OCI-LY7 (cell line): ENCODE measurements at regions not wholly inside any gene's neighbourhood (a gene's known extent, or its start where the extent isn't known, plus 50 kb on each side); places are given as distances from the start of the nearest gene placed in this dataset.

Experiments used
- BruUV-seq: library from RNA; stranded (reverse); fragments of 400-500 nt; replicated peaks from 2 replicates; lab custom pipeline; 2021; lab: Mats Ljungman, UMichigan
- CTCF ChIA-PET: fragments of 300-600 bp; sonication (Branson Sonifier 250); formaldehyde crosslinking; loops from one replicate; lab custom pipeline; 2022; ENCODE audit warnings: antibody characterized with exemption; ENCODE audit not compliant: unreplicated experiment; lab: Charles Lee
- POLR2A ChIA-PET: fragments of 300-600 bp; sonication (Branson Sonifier 250); formaldehyde crosslinking; loops from one replicate; lab custom pipeline; 2022; ENCODE audit warnings: antibody characterized with exemption; lab: Charles Lee
- DNase-seq: peaks from one replicate; pipeline ENCODE4 v3.0.0-alpha.2; 2015; ENCODE audit warnings: low spot score
- H2AFZ ChIP-seq: fragments of 200-600 bp; sonication (generic), shearing (Covaris generic); 2 replicates; pipeline ENCODE4 v1.6.1; 2014; ENCODE audit warnings: mild to moderate bottlenecking, antibody characterized with exemption, low read length, moderate library complexity
- H3K27ac ChIP-seq: fragments of 200-600 bp; sonication (generic); 2 replicates; pipeline ENCODE4 v1.5.1; 2014; ENCODE audit warnings: mixed run types, low read depth, mild to moderate bottlenecking, moderate library complexity, low read length, inconsistent platforms; ENCODE audit not compliant: poor library complexity, severe bottlenecking
- H3K36me3 ChIP-seq: fragments of 200-600 bp; sonication (generic); 2 replicates; pipeline ENCODE4 v1.6.1; 2014; ENCODE audit warnings: mild to moderate bottlenecking, antibody characterized with exemption, low read length, moderate library complexity, mixed read lengths; ENCODE audit not compliant: insufficient read depth
- H3K4me1 ChIP-seq: fragments of 200-600 bp; sonication (generic); 2 replicates; pipeline ENCODE4 v1.5.1; 2014; ENCODE audit warnings: mild to moderate bottlenecking, low read length; ENCODE audit not compliant: insufficient read depth, poor library complexity, severe bottlenecking
- H3K4me2 ChIP-seq: fragments of 200-600 bp; sonication (generic); 2 replicates; pipeline ENCODE4 v1.6.1; 2014; ENCODE audit warnings: mild to moderate bottlenecking, low read length
- H3K4me3 ChIP-seq: fragments of 200-600 bp; sonication (generic); 2 replicates; pipeline ENCODE4 v1.5.1; 2014; ENCODE audit warnings: mild to moderate bottlenecking, low read depth, low read length; ENCODE audit not compliant: poor library complexity, severe bottlenecking
- H3K79me2 ChIP-seq: fragments of 200-600 bp; sonication (generic); 2 replicates; pipeline ENCODE4 v1.6.1; 2016; ENCODE audit warnings: low read depth, mild to moderate bottlenecking, low read length, moderate library complexity, mixed read lengths; ENCODE audit not compliant: insufficient read depth
- H3K9me2 ChIP-seq: fragments of 200-600 bp; sonication (generic); 2 replicates; pipeline ENCODE4 v1.6.1; 2016; ENCODE audit warnings: mild to moderate bottlenecking, low read length, mixed read lengths; ENCODE audit not compliant: insufficient read depth
- H3K9me3 ChIP-seq: fragments of 200-600 bp; sonication (generic); 2 replicates; pipeline ENCODE4 v1.6.1; 2014; ENCODE audit warnings: mild to moderate bottlenecking, mixed run types, low read length, mixed read lengths
- H4K20me1 ChIP-seq: fragments of 200-600 bp; sonication (generic); 2 replicates; pipeline ENCODE4 v1.6.1; 2014; ENCODE audit warnings: mild to moderate bottlenecking, antibody characterized with exemption, low read length, moderate library complexity, mixed read lengths; ENCODE audit not compliant: insufficient read depth
- EZH2phosphoT487 ChIP-seq: fragments of 200-600 bp; sonication (generic); IDR thresholded peaks from 2 replicates; pipeline ENCODE4 v1.6.1; 2018; ENCODE audit warnings: low read depth, borderline replicate concordance, mild to moderate bottlenecking, mixed run types, antibody characterized with exemption, low read length, moderate library complexity, mixed read lengths
- intact Hi-C: fragments of 100-400 bp; cut with micrococcal nuclease; formaldehyde crosslinking; loops from one replicate; pipeline ENCODE4 v1.10.0; 2022; ENCODE audit not compliant: unreplicated experiment
- TF ChIP-seq, protein P1 (sequence below): fragments of 200-600 bp; sonication (generic); conservative IDR thresholded peaks from 2 replicates; pipeline ENCODE4 v1.5.1; 2014; ENCODE audit warnings: mild to moderate bottlenecking, antibody characterized with exemption, low read length, moderate library complexity, mixed read lengths

DNA sequence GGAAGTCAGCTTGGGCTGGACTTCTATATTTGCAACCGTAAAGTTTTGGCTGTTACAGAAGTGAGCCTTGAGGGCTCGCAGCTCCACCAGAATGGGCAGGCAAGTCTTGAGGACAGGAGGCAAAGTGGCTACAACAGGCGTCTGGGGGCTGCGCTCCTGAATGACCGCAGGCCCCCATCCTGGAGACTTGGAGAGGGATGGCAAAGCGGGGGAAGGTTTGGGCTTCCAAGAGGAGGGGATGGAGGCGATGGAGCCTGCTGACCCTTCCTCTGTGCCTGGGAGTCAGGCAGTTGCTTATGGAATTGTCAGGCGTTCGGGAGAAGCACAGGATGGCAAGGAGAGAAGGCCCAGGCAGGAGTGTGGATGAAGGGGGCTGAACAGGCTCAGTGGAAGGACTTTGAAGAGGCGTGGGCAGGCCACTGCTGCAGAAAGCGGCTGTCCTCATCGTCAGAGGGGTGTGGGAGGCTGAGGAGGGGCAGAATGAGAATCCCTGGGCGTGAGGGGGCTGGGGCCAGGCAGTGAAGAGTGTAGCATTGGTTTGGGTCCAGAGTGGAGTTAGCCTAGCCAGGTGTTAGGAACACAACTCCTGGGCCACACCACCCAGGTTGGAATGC lies 72.3 kb downstream of the INHBB start:
- Histone ChIP-seq H3K9me2 (no peaks in the 10 kb centered on the region), H3K4me1 (no peaks in the 10 kb centered on the region), H3K36me3 (no peaks in the 10 kb centered on the region), H3K9me3 (no peaks in the 10 kb centered on the region), H3K27ac (no peak overlapping the region), H2AFZ (no peak overlapping the region), H4K20me1 (no peaks in the 10 kb centered on the region), H3K4me3 (no peak overlapping the region), H3K79me2 (no peaks in the 10 kb centered on the region), H3K4me2 (no peak overlapping the region)
- intact Hi-C loops = no loop called here
- ChIA-PET POLR2A (no interaction called here), CTCF (no interaction called here)
- no peak for DNase-seq
- BruUV-seq = no TSS peak
- TF ChIP-seq, protein P1, sequence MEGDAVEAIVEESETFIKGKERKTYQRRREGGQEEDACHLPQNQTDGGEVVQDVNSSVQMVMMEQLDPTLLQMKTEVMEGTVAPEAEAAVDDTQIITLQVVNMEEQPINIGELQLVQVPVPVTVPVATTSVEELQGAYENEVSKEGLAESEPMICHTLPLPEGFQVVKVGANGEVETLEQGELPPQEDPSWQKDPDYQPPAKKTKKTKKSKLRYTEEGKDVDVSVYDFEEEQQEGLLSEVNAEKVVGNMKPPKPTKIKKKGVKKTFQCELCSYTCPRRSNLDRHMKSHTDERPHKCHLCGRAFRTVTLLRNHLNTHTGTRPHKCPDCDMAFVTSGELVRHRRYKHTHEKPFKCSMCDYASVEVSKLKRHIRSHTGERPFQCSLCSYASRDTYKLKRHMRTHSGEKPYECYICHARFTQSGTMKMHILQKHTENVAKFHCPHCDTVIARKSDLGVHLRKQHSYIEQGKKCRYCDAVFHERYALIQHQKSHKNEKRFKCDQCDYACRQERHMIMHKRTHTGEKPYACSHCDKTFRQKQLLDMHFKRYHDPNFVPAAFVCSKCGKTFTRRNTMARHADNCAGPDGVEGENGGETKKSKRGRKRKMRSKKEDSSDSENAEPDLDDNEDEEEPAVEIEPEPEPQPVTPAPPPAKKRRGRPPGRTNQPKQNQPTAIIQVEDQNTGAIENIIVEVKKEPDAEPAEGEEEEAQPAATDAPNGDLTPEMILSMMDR = no peak
- TF ChIP-seq EZH2phosphoT487 = no peak

DNA sequence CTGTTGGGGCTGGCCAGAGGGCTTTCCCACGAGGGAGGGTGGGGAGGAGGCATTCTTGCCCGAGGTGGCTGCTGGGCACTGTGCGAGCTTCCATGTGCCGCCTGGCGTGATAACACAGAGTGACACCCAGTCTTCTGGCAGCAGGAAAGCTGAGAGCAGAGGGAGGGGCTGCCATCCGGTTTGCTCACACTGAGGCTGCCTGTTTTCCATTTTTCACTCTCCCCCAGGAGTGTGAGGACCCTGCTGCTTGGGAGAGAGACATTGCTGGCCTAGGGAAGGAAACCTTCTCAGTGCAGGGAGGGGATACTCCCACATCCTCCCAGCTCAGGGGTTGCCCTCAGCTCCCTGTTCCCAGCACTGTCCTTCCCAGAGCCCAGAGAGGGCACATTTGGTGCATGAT lies 73.1 kb downstream of the INHBB start:
- TF ChIP-seq, protein P1 = no peak
- no peak for TF ChIP-seq EZH2phosphoT487
- ChIA-PET POLR2A (no interaction called here), CTCF (no interaction called here)
- Histone ChIP-seq H3K9me3 (no peaks in the 10 kb centered on the region), H3K79me2 (no peaks in the 10 kb centered on the region), H3K9me2 (no peaks in the 10 kb centered on the region), H3K4me1 (no peaks in the 10 kb centered on the region), H3K4me2 (no peak overlapping the region), H2AFZ (no peak overlapping the region), H3K4me3 (no peak overlapping the region), H3K27ac (no peak overlapping the region), H4K20me1 (no peaks in the 10 kb centered on the region), H3K36me3 (no peaks in the 10 kb centered on the region)
- DNase-seq = no peak
- no TSS peak for BruUV-seq
- intact Hi-C loops = no loop called here

DNA sequence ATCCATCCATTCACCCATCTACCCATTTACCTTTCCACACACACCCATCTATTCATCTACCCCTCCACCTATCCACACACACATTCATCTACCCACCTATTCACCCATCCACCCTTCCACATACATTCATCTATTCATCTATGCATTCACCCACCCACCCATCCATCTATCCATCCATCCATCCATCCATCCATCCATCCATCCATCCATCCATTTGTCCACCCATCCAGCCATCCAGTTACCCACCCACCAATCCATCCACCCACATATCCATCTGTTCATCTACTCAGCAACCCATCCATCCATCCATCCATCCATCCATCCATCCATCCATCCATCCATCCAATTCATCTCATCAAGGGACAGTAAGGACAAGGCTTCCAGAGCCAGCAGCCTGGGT lies 74.0 kb downstream of the INHBB start:
- BruUV-seq = no TSS peak
- H4K20me1 ChIP-seq = no peaks in the 10 kb centered on the region
- no peaks in the 10 kb centered on the region for H3K36me3 ChIP-seq
- TF ChIP-seq EZH2phosphoT487 = no peak
- TF ChIP-seq, protein P1 = no peak
- no peaks in the 10 kb centered on the region for H3K79me2 ChIP-seq
- no peaks in the 10 kb centered on the region for H3K9me2 ChIP-seq
- intact Hi-C loops = no loop called here
- no peak overlapping the region for H3K27ac ChIP-seq
- no peak for DNase-seq
- POLR2A ChIA-PET = no interaction called here
- H3K4me3 ChIP-seq = no peak overlapping the region
- H3K9me3 ChIP-seq = no peaks in the 10 kb centered on the region
- no peak overlapping the region for H3K4me2 ChIP-seq
- no peak overlapping the region for H2AFZ ChIP-seq
- H3K4me1 ChIP-seq = no peaks in the 10 kb centered on the region
- CTCF ChIA-PET = no interaction called here
